Small intestine (tissue), 7 donors: ENCODE measurements at regions not wholly inside any gene's neighbourhood (a gene's known extent, or its start where the extent isn't known, plus 50 kb on each side); places are given as distances from the start of the nearest gene placed in this dataset.

Source experiments
- DNase-seq, 2 donors: peaks; one replicate each; pipeline versions ENCODE4 v3.0.0 to v3.0.0-alpha.2; 2013
- FAIRE-seq: peaks from 2 replicates; lab custom pipeline; 2012; peaks lifted over from hg19 to GRCh38; lab: Jason Lieb, UNC
- H3K27ac ChIP-seq, 3 donors: one replicate each; pipeline ENCODE4 v1.5.1; 2013; ENCODE audit warnings: low read length in 2 of 3, mild to moderate bottlenecking in 2 of 3, control low read depth in 1 of 3, inconsistent platforms in 1 of 3, low read depth in 1 of 3, moderate library complexity in 1 of 3
- H3K27me3 ChIP-seq, 3 donors: one replicate each; pipeline ENCODE4 v1.6.1; 2013; ENCODE audit warnings: low read length in 3 of 3, inconsistent platforms in 1 of 3; ENCODE audit not compliant: control insufficient read depth in 3 of 3, insufficient read depth in 3 of 3
- H3K36me3 ChIP-seq, 3 donors: one replicate each; pipeline ENCODE4 v1.6.1; 2013; ENCODE audit warnings: low read length in 3 of 3, inconsistent platforms in 1 of 3, low read depth in 1 of 3, mild to moderate bottlenecking in 1 of 3, moderate library complexity in 1 of 3; ENCODE audit not compliant: control insufficient read depth in 3 of 3, insufficient read depth in 2 of 3
- H3K4me1 ChIP-seq, 3 donors: one replicate each; pipeline ENCODE4 v1.6.1; 2013; ENCODE audit warnings: low read length in 2 of 3, inconsistent platforms in 1 of 3, low read depth in 1 of 3, mild to moderate bottlenecking in 1 of 3, moderate library complexity in 1 of 3; ENCODE audit not compliant: control insufficient read depth in 3 of 3, insufficient read depth in 2 of 3
- H3K4me3 ChIP-seq, 3 donors: one replicate each; pipeline ENCODE4 v1.5.1; 2013; ENCODE audit warnings: low read length in 3 of 3, control low read depth in 1 of 3, inconsistent platforms in 1 of 3, low read depth in 1 of 3, mild to moderate bottlenecking in 1 of 3, moderate library complexity in 1 of 3
- H3K9me3 ChIP-seq, 2 donors: one replicate each; pipeline ENCODE4 v1.6.1; 2013; ENCODE audit warnings: low read depth in 1 of 2, low read length in 1 of 2; ENCODE audit not compliant: control insufficient read depth in 2 of 2, insufficient read depth in 1 of 2
- whole genome bisulfite sequencing, 3 donors: extraction: QIAGEN DNeasy Blood & Tissue Kit; methylation state at CpG; one replicate each; pipeline ENCODE4 v1.1.7; 2013; 5-methylcytosine and 5-hydroxymethylcytosine counted together
- donor health status: healthy with polysubstance abuse.
- donor health status: control.
- donor health status: control.
- donor health status: Bipolar disorder and iron deficiency.
- donor health status: healthy.

- Histone ChIP-seq H3K9me3 (no peaks in the 10 kb centered on the region), H3K27ac (no peak overlapping the region), H3K4me1 (no peaks in the 10 kb centered on the region), H3K4me3 (peak overlapping the region in 1 of 3 donors; percentile 24), H3K36me3 (no peaks in the 10 kb centered on the region), H3K27me3 (no peaks in the 10 kb centered on the region)
- DNase-seq (peak in 1 of 2 donors; percentile 28), FAIRE-seq (no peak)
- 38 to 49% (median 49%) methylated on average over 17 of the region's 17 CpGs for WGBS, 3 donors
Observed at GRCh38 chr3:181839039-181839915, 127.6 kb downstream of the SOX2 start.

- Histone ChIP-seq H3K9me3 (no peaks in the 10 kb centered on the region), H3K4me1 (no peaks in the 10 kb centered on the region), H3K27me3 (no peaks in the 10 kb centered on the region), H3K36me3 (no peaks in the 10 kb centered on the region), H3K4me3 (peak overlapping the region in 1 of 3 donors; percentile 24), H3K27ac (no peak overlapping the region)
- no peak for DNase-seq
- WGBS, 3 donors, result 71 to 77% (median 76%) methylated on average over 3 of the region's 3 CpGs
- FAIRE-seq, result no peak
Observed at GRCh38 chr3:181839916-181840297, 128.2 kb downstream of the SOX2 start.

- WGBS, 3 donors, result 19 to 53% (median 24%) methylated on average over 3 of the region's 3 CpGs
- no peak for FAIRE-seq
- DNase-seq, result peak in 1 of 2 donors; percentile 43
- Histone ChIP-seq H3K4me1 (no peaks in the 10 kb centered on the region), H3K4me3 (no peak overlapping the region), H3K9me3 (no peaks in the 10 kb centered on the region), H3K36me3 (no peaks in the 10 kb centered on the region), H3K27ac (no peak overlapping the region), H3K27me3 (no peaks in the 10 kb centered on the region)
Observed at GRCh38 chr3:181844211-181844610, 132.5 kb downstream of the SOX2 start.

- Histone ChIP-seq H3K27me3 (no peaks in the 10 kb centered on the region), H3K4me3 (no peak overlapping the region), H3K9me3 (no peaks in the 10 kb centered on the region), H3K4me1 (peaks cover 0 to 3% (median 0%) of the 10 kb centered on the region in 3 donors), H3K27ac (no peak overlapping the region), H3K36me3 (no peaks in the 10 kb centered on the region)
- DNase-seq, result no peak
- WGBS, 3 donors, result 87 to 89% (median 88%) methylated on average over 3 of the region's 3 CpGs
- FAIRE-seq, result no peak
Observed at GRCh38 chr3:181847276-181847675, 135.6 kb downstream of the SOX2 start.

- no peak overlapping the region for H3K4me3 ChIP-seq
- H3K4me1 ChIP-seq, result peaks cover 0 to 3% (median 0%) of the 10 kb centered on the region in 3 donors
- WGBS, 3 donors, result 9 to 37% (median 23%) methylated on average over 4 of the region's 4 CpGs
- H3K27ac ChIP-seq, result no peak overlapping the region
- FAIRE-seq, result no peak
- peaks cover 0 to 2% of the 10 kb centered on the region in 2 donors for H3K9me3 ChIP-seq
- DNase-seq, result peak in 1 of 2 donors; percentile 55
- no peaks in the 10 kb centered on the region for H3K27me3 ChIP-seq
- no peaks in the 10 kb centered on the region for H3K36me3 ChIP-seq
Observed at GRCh38 chr3:181851063-181851462, 139.3 kb downstream of the SOX2 start.

GRCh38 chr3:181855825-181856224 lies 144.1 kb downstream of the SOX2 start:
- FAIRE-seq, result no peak
- DNase-seq, result no peak
- WGBS, 3 donors, result 79 to 96% (median 90%) methylated on average over 2 of the region's 2 CpGs
- no peaks in the 10 kb centered on the region for H3K27me3 ChIP-seq
- no peak overlapping the region for H3K4me3 ChIP-seq
- H3K9me3 ChIP-seq, result peaks cover 0 to 2% of the 10 kb centered on the region in 2 donors
- no peaks in the 10 kb centered on the region for H3K36me3 ChIP-seq
- no peak overlapping the region for H3K27ac ChIP-seq
- H3K4me1 ChIP-seq, result peaks cover 0 to 5% (median 0%) of the 10 kb centered on the region in 3 donors

GRCh38 chr3:181859518-181859917 lies 147.8 kb downstream of the SOX2 start:
- no peak overlapping the region for H3K4me3 ChIP-seq
- no peaks in the 10 kb centered on the region for H3K27me3 ChIP-seq
- H3K4me1 ChIP-seq, result peaks cover 0 to 2% (median 0%) of the 10 kb centered on the region in 3 donors
- no peaks in the 10 kb centered on the region for H3K36me3 ChIP-seq
- no peaks in the 10 kb centered on the region for H3K9me3 ChIP-seq
- FAIRE-seq (no peak), DNase-seq (no peak)
- 54 to 55% (median 55%) methylated on average over 4 of the region's 4 CpGs for WGBS, 3 donors
- H3K27ac ChIP-seq, result no peak overlapping the region

GRCh38 chr3:181860235-181860634 lies 148.5 kb downstream of the SOX2 start:
- H3K9me3 ChIP-seq, result no peaks in the 10 kb centered on the region
- H3K36me3 ChIP-seq, result no peaks in the 10 kb centered on the region
- peaks cover 0 to 2% (median 0%) of the 10 kb centered on the region in 3 donors for H3K4me1 ChIP-seq
- peak overlapping the region in 1 of 3 donors; percentile 20 for H3K27ac ChIP-seq
- DNase-seq (peak in 1 of 2 donors; percentile 51), FAIRE-seq (no peak)
- no peaks in the 10 kb centered on the region for H3K27me3 ChIP-seq
- WGBS, 3 donors, result 30 to 65% (median 63%) methylated on average over 1 of the region's 1 CpG
- H3K4me3 ChIP-seq, result no peak overlapping the region
